Progenitor cell of endocrine pancreas (in vitro differentiated cells): ENCODE measurements at regions not wholly inside any gene's neighbourhood (a gene's known extent, or its start where the extent isn't known, plus 50 kb on each side); places are given as distances from the start of the nearest gene placed in this dataset.

Source experiments
- DNase-seq: peaks from one replicate; pipeline ENCODE4 v3.0.0; 2021; ENCODE audit warnings: low spot score; ENCODE audit not compliant: unreplicated experiment
- H3K27ac Mint-ChIP-seq: 2 replicates; pipeline ENCODE4 v1.8.0; 2021; ENCODE audit warnings: mild to moderate bottlenecking, moderate library complexity, mixed read lengths
- H3K27me3 Mint-ChIP-seq: 2 replicates; pipeline ENCODE4 v1.8.0; 2021; ENCODE audit warnings: mixed read lengths
- H3K36me3 Mint-ChIP-seq: 2 replicates; pipeline ENCODE4 v1.8.0; 2022; ENCODE audit warnings: mixed read lengths; ENCODE audit not compliant: insufficient read depth
- H3K4me1 Mint-ChIP-seq: 2 replicates; pipeline ENCODE4 v1.8.0; 2021; ENCODE audit warnings: low read depth, mixed read lengths
- H3K4me3 Mint-ChIP-seq: 2 replicates; pipeline ENCODE4 v1.8.0; 2021; ENCODE audit warnings: low read depth, mild to moderate bottlenecking, moderate library complexity, mixed read lengths
- H3K9me3 Mint-ChIP-seq: 2 replicates; pipeline ENCODE4 v1.8.0; 2021; ENCODE audit warnings: low read depth, mixed read lengths
- CTCF ChIP-seq: fragments of 200-600 bp; sonication (generic); IDR thresholded peaks from one replicate; pipeline ENCODE4 v1.5.0; 2021; ENCODE audit warnings: antibody characterized with exemption, mild to moderate bottlenecking; ENCODE audit not compliant: unreplicated experiment

- Mint-ChIP-seq H3K36me3 (no peaks in the 10 kb centered on the region), H3K27ac (no peak overlapping the region), H3K4me3 (no peak overlapping the region), H3K9me3 (peaks cover 15% of the 10 kb centered on the region), H3K27me3 (no peaks in the 10 kb centered on the region), H3K4me1 (no peaks in the 10 kb centered on the region)
- TF ChIP-seq CTCF, result no peak
- no peak for DNase-seq
Measured at GRCh38 chrX:25733148-25733547, 405.0 kb upstream of the MAGEB18 start.

GRCh38 chrX:25737540-25737939, 400.6 kb upstream of the MAGEB18 start:
- Mint-ChIP-seq H3K36me3 (no peaks in the 10 kb centered on the region), H3K27me3 (no peaks in the 10 kb centered on the region), H3K4me1 (no peaks in the 10 kb centered on the region), H3K4me3 (no peak overlapping the region), H3K27ac (no peak overlapping the region), H3K9me3 (peaks cover 22% of the 10 kb centered on the region)
- no peak for DNase-seq
- TF ChIP-seq CTCF, result no peak

GRCh38 chrX:25742334-25742733, 395.8 kb upstream of the MAGEB18 start:
- no peak for DNase-seq
- Mint-ChIP-seq H3K27ac (no peak overlapping the region), H3K36me3 (no peaks in the 10 kb centered on the region), H3K27me3 (no peaks in the 10 kb centered on the region), H3K9me3 (peaks cover 21% of the 10 kb centered on the region), H3K4me1 (no peaks in the 10 kb centered on the region), H3K4me3 (no peak overlapping the region)
- no peak for TF ChIP-seq CTCF

- Mint-ChIP-seq H3K4me3 (no peak overlapping the region), H3K36me3 (peaks cover 2% of the 10 kb centered on the region), H3K27me3 (no peaks in the 10 kb centered on the region), H3K4me1 (no peaks in the 10 kb centered on the region), H3K27ac (no peak overlapping the region), H3K9me3 (peaks cover 15% of the 10 kb centered on the region)
- no peak for TF ChIP-seq CTCF
- DNase-seq, result no peak
Measured at GRCh38 chrX:25754399-25754798, 383.7 kb upstream of the MAGEB18 start.

- Mint-ChIP-seq H3K4me3 (no peak overlapping the region), H3K4me1 (no peaks in the 10 kb centered on the region), H3K27me3 (no peaks in the 10 kb centered on the region), H3K27ac (no peak overlapping the region), H3K36me3 (no peaks in the 10 kb centered on the region), H3K9me3 (peaks cover 11% of the 10 kb centered on the region)
- no peak for TF ChIP-seq CTCF
- no peak for DNase-seq
Measured at GRCh38 chrX:25755194-25755593, 382.9 kb upstream of the MAGEB18 start.
